ENCODE measurements at regions not wholly inside any gene's neighbourhood (a gene's known extent, or its start where the extent isn't known, plus 50 kb on each side); places are given as distances from the start of the nearest gene placed in this dataset.

DNA sequence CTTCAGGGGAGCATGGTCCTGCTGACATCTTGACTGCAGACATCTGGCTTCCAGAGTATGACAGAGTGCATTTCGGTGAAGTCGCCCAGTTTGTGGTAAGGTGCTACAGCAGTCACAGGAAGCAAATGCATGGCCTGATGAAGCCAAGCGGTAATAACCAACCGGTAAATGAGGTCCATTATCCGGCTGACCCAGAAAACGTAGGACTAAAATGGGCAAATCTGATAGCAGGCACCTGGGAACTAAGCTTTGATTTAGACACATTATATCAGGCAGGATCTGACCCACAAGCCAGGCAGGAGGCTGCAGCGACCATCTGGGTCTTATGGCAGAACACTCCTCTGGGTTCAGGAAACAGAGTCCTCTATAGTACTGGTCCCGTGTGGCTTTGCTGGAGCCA is 454.6 kb downstream of the GADD45G start:
- no peaks in the 10 kb centered on the region for H3K36me3 ChIP-seq
- H3K27me3 ChIP-seq: no peaks in the 10 kb centered on the region
- no peak overlapping the region for H3K27ac ChIP-seq
- 85% methylated on average over 7 of the region's 8 CpGs; no CpG with 5 or more reads in 1 of the 2 donors for WGBS, 2 donors (ENCODE audit: low coverage in 1 of 2)
- no peaks in the 10 kb centered on the region for H3K9me3 ChIP-seq
- no peak for ATAC-seq
- TF ChIP-seq, protein P1, sequence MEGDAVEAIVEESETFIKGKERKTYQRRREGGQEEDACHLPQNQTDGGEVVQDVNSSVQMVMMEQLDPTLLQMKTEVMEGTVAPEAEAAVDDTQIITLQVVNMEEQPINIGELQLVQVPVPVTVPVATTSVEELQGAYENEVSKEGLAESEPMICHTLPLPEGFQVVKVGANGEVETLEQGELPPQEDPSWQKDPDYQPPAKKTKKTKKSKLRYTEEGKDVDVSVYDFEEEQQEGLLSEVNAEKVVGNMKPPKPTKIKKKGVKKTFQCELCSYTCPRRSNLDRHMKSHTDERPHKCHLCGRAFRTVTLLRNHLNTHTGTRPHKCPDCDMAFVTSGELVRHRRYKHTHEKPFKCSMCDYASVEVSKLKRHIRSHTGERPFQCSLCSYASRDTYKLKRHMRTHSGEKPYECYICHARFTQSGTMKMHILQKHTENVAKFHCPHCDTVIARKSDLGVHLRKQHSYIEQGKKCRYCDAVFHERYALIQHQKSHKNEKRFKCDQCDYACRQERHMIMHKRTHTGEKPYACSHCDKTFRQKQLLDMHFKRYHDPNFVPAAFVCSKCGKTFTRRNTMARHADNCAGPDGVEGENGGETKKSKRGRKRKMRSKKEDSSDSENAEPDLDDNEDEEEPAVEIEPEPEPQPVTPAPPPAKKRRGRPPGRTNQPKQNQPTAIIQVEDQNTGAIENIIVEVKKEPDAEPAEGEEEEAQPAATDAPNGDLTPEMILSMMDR (IDR thresholded peaks at IDR 0.05): no peak
- no peak for TF ChIP-seq EP300 (IDR thresholded peaks at IDR 0.05)
- TF ChIP-seq POLR2A (IDR thresholded peaks at IDR 0.05): no peak
- TF ChIP-seq POLR2AphosphoS5 (IDR thresholded peaks at IDR 0.05): no peak
- no peak overlapping the region for H3K4me3 ChIP-seq
- H3K4me1 ChIP-seq: peaks cover 0 to 13% (median 0%) of the 10 kb centered on the region in 3 donors

DNA sequence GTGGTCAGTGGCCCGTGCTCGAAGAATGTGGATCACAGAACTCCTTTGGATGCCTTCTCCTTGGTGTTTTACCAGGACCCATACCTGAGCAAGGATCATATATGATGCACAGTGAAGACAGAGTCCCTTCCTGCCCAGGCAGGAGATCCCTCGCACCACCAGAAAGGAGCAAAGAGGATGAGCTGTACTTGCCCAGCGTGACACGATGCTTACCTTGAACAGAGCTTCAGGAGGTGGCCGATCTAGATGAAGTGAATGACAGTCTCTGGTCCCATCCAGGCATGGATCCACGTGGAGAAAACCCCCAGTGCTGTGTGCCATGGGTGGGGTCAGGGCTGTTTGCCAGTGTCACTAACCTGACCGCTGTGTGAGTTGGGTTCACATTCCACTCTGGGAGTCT is 455.4 kb downstream of the GADD45G start:
- no peak for TF ChIP-seq EP300 (IDR thresholded peaks at IDR 0.05)
- no peak for TF ChIP-seq POLR2A (IDR thresholded peaks at IDR 0.05)
- TF ChIP-seq POLR2AphosphoS5 (IDR thresholded peaks at IDR 0.05): no peak
- TF ChIP-seq, protein P1 (IDR thresholded peaks at IDR 0.05): no peak
- 76 to 100% methylated on average over 5 to 8 of the region's 8 CpGs for WGBS, 2 donors (ENCODE audit: low coverage in 1 of 2)
- H3K9me3 ChIP-seq: no peaks in the 10 kb centered on the region

DNA sequence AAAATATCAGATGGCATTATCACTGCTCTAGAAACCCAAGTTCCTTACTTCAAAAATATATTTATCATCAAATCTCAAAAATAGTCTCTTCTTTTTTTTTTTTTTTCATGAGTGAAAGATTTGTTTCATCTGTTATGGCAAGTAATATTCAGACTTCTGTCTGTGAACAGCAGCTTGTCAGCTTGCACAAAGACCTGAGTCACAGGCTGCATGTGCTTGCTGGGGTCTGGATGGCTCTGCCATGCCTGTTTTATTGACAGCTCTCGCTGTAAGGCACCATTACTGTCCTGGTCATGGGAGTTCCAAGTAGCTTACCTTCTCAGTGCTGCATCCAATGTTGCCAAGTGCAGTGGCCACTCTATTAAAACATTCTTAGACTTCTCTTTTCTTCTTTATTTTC is 456.4 kb downstream of the GADD45G start:
- H3K27ac ChIP-seq: no peak overlapping the region
- no peaks in the 10 kb centered on the region for H3K9me3 ChIP-seq
- no peak for ATAC-seq
- H3K4me1 ChIP-seq: peaks cover 0 to 14% (median 0%) of the 10 kb centered on the region in 3 donors
- TF ChIP-seq POLR2AphosphoS5 (IDR thresholded peaks at IDR 0.05) (no peak), POLR2A (IDR thresholded peaks at IDR 0.05) (no peak), EP300 (IDR thresholded peaks at IDR 0.05) (no peak)
- TF ChIP-seq, protein P1 (IDR thresholded peaks at IDR 0.05): no peak
- no peaks in the 10 kb centered on the region for H3K27me3 ChIP-seq
- 80 to 100% methylated on average over 1 of the region's 1 CpG for WGBS, 2 donors (ENCODE audit: low coverage in 1 of 2)
- H3K4me3 ChIP-seq: no peak overlapping the region
- H3K36me3 ChIP-seq: no peaks in the 10 kb centered on the region

More for the DNA sequence above, 455.4 kb downstream of the GADD45G start:
- ATAC-seq: no peak
- peaks cover 0 to 13% (median 0%) of the 10 kb centered on the region in 3 donors for H3K4me1 ChIP-seq
- no peak overlapping the region for H3K27ac ChIP-seq
- H3K27me3 ChIP-seq: no peaks in the 10 kb centered on the region
- H3K4me3 ChIP-seq: no peak overlapping the region
- H3K36me3 ChIP-seq: no peaks in the 10 kb centered on the region

DNA sequence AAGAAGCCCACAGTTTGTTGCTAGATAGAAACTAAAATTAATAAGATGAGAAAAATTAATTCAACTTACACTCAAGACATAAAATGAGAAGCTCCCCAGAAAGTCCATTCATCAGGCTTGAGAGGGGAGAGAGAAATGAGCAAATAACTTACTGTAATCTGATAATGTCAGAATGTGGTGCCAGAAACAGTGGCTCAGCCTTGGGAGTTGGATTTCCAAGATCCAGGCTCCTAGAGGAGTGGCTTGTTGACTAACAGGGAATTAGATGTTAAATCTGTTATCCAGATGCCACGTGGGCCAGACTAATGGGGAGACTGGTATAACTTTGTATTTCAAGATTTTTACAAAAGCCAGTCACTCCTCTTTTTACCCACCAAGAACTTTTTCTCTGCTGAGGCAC is 458.2 kb downstream of the GADD45G start:
- TF ChIP-seq POLR2A (IDR thresholded peaks at IDR 0.05): no peak
- TF ChIP-seq, protein P1 (IDR thresholded peaks at IDR 0.05): no peak
- no peak for TF ChIP-seq POLR2AphosphoS5 (IDR thresholded peaks at IDR 0.05)
- TF ChIP-seq EP300 (IDR thresholded peaks at IDR 0.05): no peak
- ATAC-seq: no peak
- Histone ChIP-seq H3K4me1 (peaks cover 0 to 23% (median 0%) of the 10 kb centered on the region in 3 donors), H3K27me3 (no peaks in the 10 kb centered on the region), H3K4me3 (no peak overlapping the region), H3K27ac (no peak overlapping the region), H3K9me3 (no peaks in the 10 kb centered on the region), H3K36me3 (no peaks in the 10 kb centered on the region)
- 85 to 100% methylated on average over 1 of the region's 1 CpG for WGBS, 2 donors (ENCODE audit: low coverage in 1 of 2)

DNA sequence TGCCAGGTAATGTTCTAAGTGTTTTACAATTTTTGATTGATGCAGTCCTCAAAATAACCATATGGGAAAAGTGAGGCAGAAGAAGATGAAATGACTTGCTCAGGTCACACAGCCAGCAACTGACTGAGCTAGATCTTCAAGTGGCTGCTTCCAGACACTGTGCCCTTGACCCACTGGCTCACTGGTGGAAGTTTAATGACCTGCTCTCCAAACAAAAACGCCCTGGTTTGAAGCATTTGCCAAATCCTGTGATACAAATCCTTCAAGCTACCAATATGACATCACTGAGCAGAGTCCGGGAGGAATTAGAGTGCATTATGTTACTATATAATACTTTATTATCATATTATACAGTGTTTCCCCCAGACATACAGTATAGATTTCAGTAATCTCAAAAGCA is 459.4 kb downstream of the GADD45G start:
- H3K27ac ChIP-seq: no peak overlapping the region
- H3K4me1 ChIP-seq: peaks cover 0 to 23% (median 0%) of the 10 kb centered on the region in 3 donors

More for the DNA sequence above, 459.4 kb downstream of the GADD45G start:
- no peaks in the 10 kb centered on the region for H3K9me3 ChIP-seq
- H3K27me3 ChIP-seq: no peaks in the 10 kb centered on the region
- 54 to 55% methylated on average over 2 of the region's 2 CpGs for WGBS, 2 donors (ENCODE audit: low coverage in 1 of 2)
- no peak for ATAC-seq
- no peak overlapping the region for H3K4me3 ChIP-seq
- no peak for TF ChIP-seq POLR2AphosphoS5 (IDR thresholded peaks at IDR 0.05)
- no peak for TF ChIP-seq EP300 (IDR thresholded peaks at IDR 0.05)
- no peak for TF ChIP-seq POLR2A (IDR thresholded peaks at IDR 0.05)
- TF ChIP-seq, protein P1 (IDR thresholded peaks at IDR 0.05): no peak
- no peaks in the 10 kb centered on the region for H3K36me3 ChIP-seq

Measured in gastroesophageal sphincter (tissue), 4 donors.